SK-N-SH (cell line): ENCODE measurements at regions not wholly inside any gene's neighbourhood (a gene's known extent, or its start where the extent isn't known, plus 50 kb on each side); places are given as distances from the start of the nearest gene placed in this dataset.

Experiments used
- CTCF ChIA-PET: fragments of 300-600, 350-600 bp; formaldehyde crosslinking; extraction: SDS; loops from one replicate; lab custom pipeline; 2021; lab: Yijun Ruan, JAX
- POLR2A ChIA-PET: fragments of 350-600 bp; sonication (Branson Sonifier 250); formaldehyde crosslinking; extraction: SDS; loops from one replicate; lab custom pipeline; 2020; ENCODE audit warnings: antibody characterized with exemption, inconsistent platforms; lab: Yijun Ruan, JAX
- DNase-seq: peaks from one replicate; pipeline ENCODE4 v3.0.0; 2012
- H2AFZ ChIP-seq: fragments of 200-600 bp; sonication (generic); 2 replicates; pipeline ENCODE4 v1.8.1; 2016; ENCODE audit warnings: antibody characterized with exemption, mild to moderate bottlenecking, low read depth
- H3F3A ChIP-seq: fragments of 200-600 bp; sonication (generic); replicated peaks from 2 replicates; pipeline ENCODE3; 2016; ENCODE audit warnings: antibody characterized with exemption, mild to moderate bottlenecking; ENCODE audit not compliant: insufficient read depth
- H3K27ac ChIP-seq, 2 experiments: fragments of 200-500 bp in 1 of 2; fragments of 200-600 bp in 1 of 2; sonication (Bioruptor generic) in 1 of 2; sonication (generic), shearing (Covaris generic) in 1 of 2; 2 replicates each; pipeline versions ENCODE4 v1.5.1 to v1.6.1; 2014 to 2016; ENCODE audit warnings: low read depth in 2 of 2, inconsistent platforms in 1 of 2, low read length in 1 of 2, mild to moderate bottlenecking in 1 of 2, mixed read lengths in 1 of 2
- H3K27me3 ChIP-seq: fragments of 200-600 bp; sonication (generic), shearing (Covaris generic); 2 replicates; pipeline ENCODE4 v1.6.1; 2016; ENCODE audit warnings: mixed run types; ENCODE audit not compliant: insufficient read depth
- H3K36me3 ChIP-seq, 2 experiments: fragments of 200-500 bp in 1 of 2; fragments of 200-600 bp in 1 of 2; sonication (Bioruptor generic) in 1 of 2; sonication (generic) in 1 of 2; replicated peaks in 1 of 2; 2 replicates each; pipeline versions ENCODE3 to v1.5.1; 2014 to 2016; ENCODE audit warnings: low read length in 1 of 2, mild to moderate bottlenecking in 1 of 2; ENCODE audit not compliant: insufficient read depth in 2 of 2, control insufficient read depth in 1 of 2
- H3K4me1 ChIP-seq, 2 experiments: fragments of 200-500 bp in 1 of 2; fragments of 200-600 bp in 1 of 2; sonication (Bioruptor generic) in 1 of 2; sonication (generic), shearing (Covaris generic) in 1 of 2; 2 replicates each; pipeline versions ENCODE4 v1.5.1 to v1.6.1; 2014 to 2016; ENCODE audit warnings: low read depth in 1 of 2, low read length in 1 of 2, mixed run types in 1 of 2; ENCODE audit not compliant: insufficient read depth in 2 of 2, control insufficient read depth in 1 of 2
- H3K4me2 ChIP-seq: fragments of 200-600 bp; sonication (generic), shearing (Covaris generic); 2 replicates; pipeline ENCODE4 v1.6.1; 2017; ENCODE audit warnings: mixed run types
- H3K4me3 ChIP-seq, 2 experiments: fragments of 200-500 bp in 1 of 2; fragments of 200-600 bp in 1 of 2; sonication (Bioruptor generic) in 1 of 2; sonication (generic), shearing (Covaris generic) in 1 of 2; 2 replicates each; pipeline versions ENCODE4 v1.5.1 to v1.8.1; 2014 to 2016; ENCODE audit warnings: low read depth in 2 of 2, inconsistent platforms in 1 of 2, low read length in 1 of 2, mild to moderate bottlenecking in 1 of 2, mixed read lengths in 1 of 2, moderate library complexity in 1 of 2
- H3K79me2 ChIP-seq: fragments of 200-600 bp; sonication (generic); 2 replicates; pipeline ENCODE4 v1.8.1; 2017; ENCODE audit warnings: mild to moderate bottlenecking; ENCODE audit not compliant: insufficient read depth
- H3K9ac ChIP-seq: fragments of 200-600 bp; sonication (generic); 2 replicates; pipeline ENCODE4 v1.6.1; 2017; ENCODE audit warnings: mixed run types
- H3K9me2 ChIP-seq: fragments of 200-600 bp; sonication (generic); 2 replicates; pipeline ENCODE4 v1.6.1; 2017; ENCODE audit warnings: mixed run types
- H3K9me3 ChIP-seq: fragments of 200-600 bp; sonication (generic); 2 replicates; pipeline ENCODE4 v1.6.1; 2017; ENCODE audit warnings: mixed run types, mild to moderate bottlenecking, moderate library complexity
- H4K20me1 ChIP-seq: fragments of 200-600 bp; sonication (generic); 2 replicates; pipeline ENCODE4 v1.6.1; 2017; ENCODE audit warnings: mild to moderate bottlenecking, mixed run types; ENCODE audit not compliant: insufficient read depth
- EP300 ChIP-seq, 2 experiments: IDR thresholded peaks; 2 replicates each; pipeline versions ENCODE4 v1.4.0 to v1.6.1; 2012; ENCODE audit warnings: borderline replicate concordance in 1 of 2, low read depth in 1 of 2, low read length in 1 of 2
- FOSL2 ChIP-seq: IDR thresholded peaks from 2 replicates; pipeline ENCODE4 v1.4.0; 2012; ENCODE audit warnings: low read depth, mild to moderate bottlenecking, moderate library complexity, borderline replicate concordance
- FOXM1 ChIP-seq: IDR thresholded peaks from 2 replicates; pipeline ENCODE4 v1.4.0; 2012; ENCODE audit warnings: low read depth, mild to moderate bottlenecking
- GABPA ChIP-seq: IDR thresholded peaks from 2 replicates; pipeline ENCODE4 v1.4.0; 2012; ENCODE audit warnings: low read depth, mild to moderate bottlenecking
- JUND ChIP-seq: IDR thresholded peaks from 2 replicates; pipeline ENCODE4 v1.4.0; 2012
- MAX ChIP-seq: IDR thresholded peaks from 2 replicates; pipeline ENCODE4 v1.4.0; 2012; ENCODE audit warnings: low read depth
- MEF2A ChIP-seq: IDR thresholded peaks from 2 replicates; pipeline ENCODE4 v1.4.0; 2012; ENCODE audit warnings: low read depth, borderline replicate concordance
- NFIC ChIP-seq: IDR thresholded peaks from 2 replicates; pipeline ENCODE4 v1.4.0; 2012; ENCODE audit warnings: borderline replicate concordance
- NRF1 ChIP-seq: IDR thresholded peaks from 2 replicates; pipeline ENCODE4 v1.6.1; 2012; ENCODE audit warnings: low read depth, mild to moderate bottlenecking, low read length
- PBX3 ChIP-seq: IDR thresholded peaks from 2 replicates; pipeline ENCODE4; 2012
- POLR2AphosphoS5 ChIP-seq: IDR thresholded peaks from 2 replicates; pipeline ENCODE4 v1.6.1; 2012; ENCODE audit warnings: low read depth, low read length
- RCOR1 ChIP-seq: fragments of 150-350 bp; IDR thresholded peaks from 2 replicates; pipeline ENCODE4 v1.6.1; 2017; ENCODE audit warnings: antibody characterized with exemption, low read length
- RFX5 ChIP-seq: IDR thresholded peaks from 2 replicates; pipeline ENCODE4 v1.6.1; 2012; ENCODE audit warnings: mild to moderate bottlenecking, improper control_type of control experiment, low read length
- RXRA ChIP-seq: IDR thresholded peaks from 2 replicates; pipeline ENCODE4 v1.4.0; 2012; ENCODE audit warnings: low read depth, mild to moderate bottlenecking, borderline replicate concordance
- SIN3A ChIP-seq: IDR thresholded peaks from 2 replicates; pipeline ENCODE4 v1.6.1; 2012; ENCODE audit warnings: low read depth, mild to moderate bottlenecking, low read length, moderate library complexity, borderline replicate concordance
- TCF12 ChIP-seq: IDR thresholded peaks from 2 replicates; pipeline ENCODE4 v1.4.0; 2012
- TEAD4 ChIP-seq: IDR thresholded peaks from 2 replicates; pipeline ENCODE4 v1.4.0; 2012; ENCODE audit warnings: mild to moderate bottlenecking, borderline replicate concordance; ENCODE audit not compliant: insufficient read depth
- YY1 ChIP-seq: IDR thresholded peaks from 2 replicates; pipeline ENCODE4 v1.4.0; 2012; ENCODE audit warnings: low read depth, mild to moderate bottlenecking
- ZBTB33 ChIP-seq: IDR thresholded peaks from 2 replicates; pipeline ENCODE4 v1.4.0; 2012; ENCODE audit warnings: low read depth, borderline replicate concordance
- WGBS: methylation state at CpG from one replicate; pipeline ENCODE4 v1.1.6; 2017; ENCODE audit warnings: low lambda C conversion rate; 5-methylcytosine and 5-hydroxymethylcytosine counted together
- TF ChIP-seq, protein P1 (sequence below): IDR thresholded peaks from 2 replicates; pipeline ENCODE4 v1.6.1; 2012; ENCODE audit warnings: mild to moderate bottlenecking, low read depth, low read length, moderate library complexity

DNA sequence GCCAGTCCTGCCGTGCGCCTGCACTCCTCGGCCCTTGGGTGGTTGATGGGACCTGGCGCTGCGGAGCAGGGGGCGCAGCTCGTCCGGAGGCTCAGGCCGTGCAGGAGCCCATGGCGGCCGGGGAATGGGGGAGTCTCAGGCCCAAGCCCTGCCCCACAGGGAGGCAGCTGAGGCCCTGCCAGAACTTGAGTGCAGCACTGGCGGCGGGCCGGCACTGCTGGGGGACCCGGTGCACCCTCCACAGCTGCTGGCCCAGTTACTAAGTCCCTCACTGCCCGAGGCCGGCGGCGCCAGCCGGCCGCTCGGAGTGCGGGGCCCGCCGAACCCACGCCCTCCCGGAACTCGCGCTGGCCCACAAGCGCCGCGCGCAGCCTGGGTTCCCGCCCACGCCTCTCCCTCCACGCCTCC lies 190.9 kb upstream of the MME start (continued):
- TF ChIP-seq NRF1: no peak

- no peak overlapping the region for H3K4me3 ChIP-seq
- no peaks in the 10 kb centered on the region for H3K9me2 ChIP-seq
- H3K9me3 ChIP-seq: no peaks in the 10 kb centered on the region
- ChIA-PET POLR2A (no interaction called here), CTCF (interaction anchor here (0.7 kb wide), 1 partner anchor 10 kb away, joined by 3 read pairs; no protein-coding TSS in a partner anchor)
- no peak overlapping the region for H3K4me2 ChIP-seq
- peaks cover 0 to 12% of the 10 kb centered on the region in 2 experiments; a peak in 2 of 4 replicates for H3K4me1 ChIP-seq
- H3K79me2 ChIP-seq: no peaks in the 10 kb centered on the region
- H2AFZ ChIP-seq: no peak overlapping the region
- H4K20me1 ChIP-seq: no peaks in the 10 kb centered on the region
- no peaks in the 10 kb centered on the region for H3K27me3 ChIP-seq
- peaks cover 11% of the 10 kb centered on the region for H3F3A ChIP-seq
- no peaks in the 10 kb centered on the region for H3K36me3 ChIP-seq
- no peak for TF ChIP-seq SIN3A
- H3K9ac ChIP-seq: no peak overlapping the region
- no peak for DNase-seq
- WGBS: 45% methylated on average over 3 of the region's 3 CpGs
- no peak overlapping the region for H3K27ac ChIP-seq
Observed at GRCh38 chr3:154887869-154888268, 192.2 kb upstream of the MME start.

DNA sequence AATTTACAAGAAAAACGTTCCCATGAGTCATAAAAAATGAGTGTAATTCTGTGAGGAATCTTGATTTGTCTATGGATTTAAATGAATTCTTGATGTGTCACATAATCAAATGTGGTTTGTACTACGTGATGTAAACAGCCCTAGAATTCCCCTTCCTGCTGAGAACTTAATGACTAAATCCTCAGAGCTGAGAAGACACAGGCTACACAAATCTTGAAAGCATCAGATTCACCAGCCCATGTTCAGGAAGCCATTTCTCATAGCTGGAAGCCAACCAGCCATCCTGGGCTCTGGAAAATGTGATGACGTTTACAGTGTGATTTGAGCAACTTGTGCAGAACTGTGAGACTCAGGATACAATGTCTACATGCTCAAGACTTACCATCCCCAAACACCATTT lies 193.7 kb upstream of the MME start:
- Histone ChIP-seq H4K20me1 (no peaks in the 10 kb centered on the region), H3K36me3 (no peaks in the 10 kb centered on the region), H3K4me1 (peaks cover 0 to 12% of the 10 kb centered on the region in 2 experiments; a peak in 2 of 4 replicates), H3K4me2 (peak overlapping the region; percentile 36; the same call in 1 of the 2 replicates), H3K9ac (peak overlapping the region; percentile 56; the same call in 1 of the 2 replicates), H2AFZ (peak overlapping the region; percentile 67; the same call in 1 of the 2 replicates), H3K9me2 (no peaks in the 10 kb centered on the region), H3K27ac (peak overlapping the region; percentile 80 to 86; a peak in 3 of 4 replicates), H3K27me3 (no peaks in the 10 kb centered on the region), H3K4me3 (no peak overlapping the region), H3K9me3 (no peaks in the 10 kb centered on the region), H3F3A (peaks cover 11% of the 10 kb centered on the region), H3K79me2 (no peaks in the 10 kb centered on the region)
- ChIA-PET POLR2A (no interaction called here), CTCF (interaction anchor here (1.0 kb wide), 1 partner anchor 436 kb away, joined by 3 read pairs; no protein-coding TSS in a partner anchor)
- peak; percentile 2 for DNase-seq
- WGBS: 0% methylated on average over 3 of the region's 3 CpGs
- TF ChIP-seq YY1 (peak; percentile 73; the same call in 1 of the 2 replicates), PBX3 (peak; percentile 91), RFX5 (no peak), EP300 (IDR thresholded peaks at IDR 0.05; ENCODE audit: borderline replicate concordance in 1 of 2, low read depth in 1 of 2, low read length in 1 of 2) (peak; percentile 13 to 95; a peak in 2 of 4 replicates), SIN3A (0 out of 2 replicates have a peak, but pooled peaks have one; percentile 46), TEAD4 (peak; percentile 89), MEF2A (peak; percentile 30; the same call in 1 of the 2 replicates), MAX (peak; percentile 62), RXRA (peak; percentile 45; the same call in 1 of the 2 replicates), FOXM1 (peak; percentile 95), GABPA (no peak), ZBTB33 (peak; percentile 49; the same call in 1 of the 2 replicates), FOSL2 (peak; percentile 77), JUND (peak; percentile 84), NFIC (peak; percentile 64), TCF12 (peak; percentile 96), POLR2AphosphoS5 (peak; percentile 80; the same call in 1 of the 2 replicates), RCOR1 (no peak)
- TF ChIP-seq, protein P1, sequence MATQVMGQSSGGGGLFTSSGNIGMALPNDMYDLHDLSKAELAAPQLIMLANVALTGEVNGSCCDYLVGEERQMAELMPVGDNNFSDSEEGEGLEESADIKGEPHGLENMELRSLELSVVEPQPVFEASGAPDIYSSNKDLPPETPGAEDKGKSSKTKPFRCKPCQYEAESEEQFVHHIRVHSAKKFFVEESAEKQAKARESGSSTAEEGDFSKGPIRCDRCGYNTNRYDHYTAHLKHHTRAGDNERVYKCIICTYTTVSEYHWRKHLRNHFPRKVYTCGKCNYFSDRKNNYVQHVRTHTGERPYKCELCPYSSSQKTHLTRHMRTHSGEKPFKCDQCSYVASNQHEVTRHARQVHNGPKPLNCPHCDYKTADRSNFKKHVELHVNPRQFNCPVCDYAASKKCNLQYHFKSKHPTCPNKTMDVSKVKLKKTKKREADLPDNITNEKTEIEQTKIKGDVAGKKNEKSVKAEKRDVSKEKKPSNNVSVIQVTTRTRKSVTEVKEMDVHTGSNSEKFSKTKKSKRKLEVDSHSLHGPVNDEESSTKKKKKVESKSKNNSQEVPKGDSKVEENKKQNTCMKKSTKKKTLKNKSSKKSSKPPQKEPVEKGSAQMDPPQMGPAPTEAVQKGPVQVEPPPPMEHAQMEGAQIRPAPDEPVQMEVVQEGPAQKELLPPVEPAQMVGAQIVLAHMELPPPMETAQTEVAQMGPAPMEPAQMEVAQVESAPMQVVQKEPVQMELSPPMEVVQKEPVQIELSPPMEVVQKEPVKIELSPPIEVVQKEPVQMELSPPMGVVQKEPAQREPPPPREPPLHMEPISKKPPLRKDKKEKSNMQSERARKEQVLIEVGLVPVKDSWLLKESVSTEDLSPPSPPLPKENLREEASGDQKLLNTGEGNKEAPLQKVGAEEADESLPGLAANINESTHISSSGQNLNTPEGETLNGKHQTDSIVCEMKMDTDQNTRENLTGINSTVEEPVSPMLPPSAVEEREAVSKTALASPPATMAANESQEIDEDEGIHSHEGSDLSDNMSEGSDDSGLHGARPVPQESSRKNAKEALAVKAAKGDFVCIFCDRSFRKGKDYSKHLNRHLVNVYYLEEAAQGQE: peak; percentile 21; the same call in 1 of the 2 replicates
